ENCODE measurements at regions not wholly inside any gene's neighbourhood (a gene's known extent, or its start where the extent isn't known, plus 50 kb on each side); places are given as distances from the start of the nearest gene placed in this dataset.
"Not testable (repeated sequence)": the region's sequence is repeated elsewhere in the genome, so short reads cannot be mapped to it uniquely, and the experiment has no call there.

- TF ChIP-seq CTCF (IDR thresholded peaks at IDR 0.05; ENCODE audit: low read depth, low read length, poor library complexity, severe bottlenecking); EZH2phosphoT487 (IDR thresholded peaks at IDR 0.05; ENCODE audit: borderline replicate concordance, low read length): not testable (repeated sequence)
Observed at GRCh38 chr7:12931465-12931864, 244.0 kb downstream of the ARL4A start.

Data from DOHH2 (cell line).